HEK293 (cell line): ENCODE measurements at regions not wholly inside any gene's neighbourhood (a gene's known extent, or its start where the extent isn't known, plus 50 kb on each side); places are given as distances from the start of the nearest gene placed in this dataset.

Source experiments
- ZNF37A ChIP-seq: fragments of 450-650 bp; IDR thresholded peaks from 2 replicates; pipeline ENCODE4 v1.5.1; 2018; ENCODE audit warnings: missing biosample characterization, missing genetic modification characterization
- TF ChIP-seq, protein P1 (sequence below): fragments of 450-650 bp; formaldehyde crosslinking; IDR thresholded peaks from 2 replicates; pipeline ENCODE4 v1.5.1; 2016; ENCODE audit warnings: missing biosample characterization, missing genetic modification characterization

DNA sequence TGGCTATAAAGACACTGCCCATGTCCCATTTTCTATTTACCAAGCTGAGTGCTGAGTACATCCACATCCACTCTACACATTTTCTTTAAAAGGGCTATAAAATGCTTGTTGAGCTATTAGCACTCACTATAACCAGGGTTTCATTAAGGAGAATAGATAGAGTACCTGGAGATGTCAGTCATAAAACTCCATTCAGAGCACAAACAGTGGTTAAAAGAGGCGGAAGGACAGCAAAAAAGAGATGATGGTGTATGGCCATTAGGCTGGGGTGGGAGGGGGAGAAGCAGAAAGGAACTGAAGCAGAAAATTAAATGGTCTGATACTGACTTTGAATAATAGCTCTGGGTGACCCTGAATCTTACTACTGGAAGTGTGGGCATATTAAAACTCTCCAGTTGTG, 609.9 kb upstream of the MAP3K7 start:
- TF ChIP-seq ZNF37A (tag by site-specific recombination), result no peak
- TF ChIP-seq, protein P1, sequence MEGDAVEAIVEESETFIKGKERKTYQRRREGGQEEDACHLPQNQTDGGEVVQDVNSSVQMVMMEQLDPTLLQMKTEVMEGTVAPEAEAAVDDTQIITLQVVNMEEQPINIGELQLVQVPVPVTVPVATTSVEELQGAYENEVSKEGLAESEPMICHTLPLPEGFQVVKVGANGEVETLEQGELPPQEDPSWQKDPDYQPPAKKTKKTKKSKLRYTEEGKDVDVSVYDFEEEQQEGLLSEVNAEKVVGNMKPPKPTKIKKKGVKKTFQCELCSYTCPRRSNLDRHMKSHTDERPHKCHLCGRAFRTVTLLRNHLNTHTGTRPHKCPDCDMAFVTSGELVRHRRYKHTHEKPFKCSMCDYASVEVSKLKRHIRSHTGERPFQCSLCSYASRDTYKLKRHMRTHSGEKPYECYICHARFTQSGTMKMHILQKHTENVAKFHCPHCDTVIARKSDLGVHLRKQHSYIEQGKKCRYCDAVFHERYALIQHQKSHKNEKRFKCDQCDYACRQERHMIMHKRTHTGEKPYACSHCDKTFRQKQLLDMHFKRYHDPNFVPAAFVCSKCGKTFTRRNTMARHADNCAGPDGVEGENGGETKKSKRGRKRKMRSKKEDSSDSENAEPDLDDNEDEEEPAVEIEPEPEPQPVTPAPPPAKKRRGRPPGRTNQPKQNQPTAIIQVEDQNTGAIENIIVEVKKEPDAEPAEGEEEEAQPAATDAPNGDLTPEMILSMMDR, result no peak
